ENCODE measurements at regions not wholly inside any gene's neighbourhood (a gene's known extent, or its start where the extent isn't known, plus 50 kb on each side); places are given as distances from the start of the nearest gene placed in this dataset.
"Not testable (repeated sequence)": the region's sequence is repeated elsewhere in the genome, so short reads cannot be mapped to it uniquely, and the experiment has no call there.

DNA sequence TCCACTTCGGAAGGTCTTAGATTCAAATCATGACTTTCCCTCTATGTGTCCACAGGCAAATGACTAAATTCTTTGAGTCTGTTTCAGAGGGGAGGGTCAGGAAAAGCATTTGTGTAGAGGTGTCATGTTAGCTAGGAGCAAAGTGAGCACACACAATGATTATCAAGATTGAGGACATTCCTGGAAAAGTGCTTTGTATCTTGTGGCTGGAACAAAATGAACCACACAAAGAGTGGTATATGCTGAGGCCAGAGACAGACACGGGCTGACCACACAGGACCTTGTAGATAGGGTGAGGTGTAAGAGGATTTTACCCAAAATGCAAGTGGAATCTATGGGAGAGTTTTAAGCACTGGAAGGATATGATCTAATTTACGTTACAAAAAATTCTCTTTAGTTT lies 245.3 kb upstream of the NMUR2 start:
- H3K36me3 Mint-ChIP-seq (ENCODE audit: low read depth, unreplicated experiment): no peaks in the 10 kb centered on the region
- no peak overlapping the region for H3K27ac Mint-ChIP-seq (ENCODE audit: unreplicated experiment)
- H3K4me3 Mint-ChIP-seq (ENCODE audit: unreplicated experiment): no peak overlapping the region
- TF ChIP-seq, protein P1, sequence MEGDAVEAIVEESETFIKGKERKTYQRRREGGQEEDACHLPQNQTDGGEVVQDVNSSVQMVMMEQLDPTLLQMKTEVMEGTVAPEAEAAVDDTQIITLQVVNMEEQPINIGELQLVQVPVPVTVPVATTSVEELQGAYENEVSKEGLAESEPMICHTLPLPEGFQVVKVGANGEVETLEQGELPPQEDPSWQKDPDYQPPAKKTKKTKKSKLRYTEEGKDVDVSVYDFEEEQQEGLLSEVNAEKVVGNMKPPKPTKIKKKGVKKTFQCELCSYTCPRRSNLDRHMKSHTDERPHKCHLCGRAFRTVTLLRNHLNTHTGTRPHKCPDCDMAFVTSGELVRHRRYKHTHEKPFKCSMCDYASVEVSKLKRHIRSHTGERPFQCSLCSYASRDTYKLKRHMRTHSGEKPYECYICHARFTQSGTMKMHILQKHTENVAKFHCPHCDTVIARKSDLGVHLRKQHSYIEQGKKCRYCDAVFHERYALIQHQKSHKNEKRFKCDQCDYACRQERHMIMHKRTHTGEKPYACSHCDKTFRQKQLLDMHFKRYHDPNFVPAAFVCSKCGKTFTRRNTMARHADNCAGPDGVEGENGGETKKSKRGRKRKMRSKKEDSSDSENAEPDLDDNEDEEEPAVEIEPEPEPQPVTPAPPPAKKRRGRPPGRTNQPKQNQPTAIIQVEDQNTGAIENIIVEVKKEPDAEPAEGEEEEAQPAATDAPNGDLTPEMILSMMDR (IDR thresholded peaks at IDR 0.05; ENCODE audit: unreplicated experiment): no peak
- H3K4me1 Mint-ChIP-seq (ENCODE audit: unreplicated experiment): no peaks in the 10 kb centered on the region
- H3K27me3 Mint-ChIP-seq (ENCODE audit: unreplicated experiment): no peaks in the 10 kb centered on the region
- no peaks in the 10 kb centered on the region for H3K9me3 Mint-ChIP-seq (ENCODE audit: unreplicated experiment)
- DNase-seq (ENCODE audit: low spot score): no peak

DNA sequence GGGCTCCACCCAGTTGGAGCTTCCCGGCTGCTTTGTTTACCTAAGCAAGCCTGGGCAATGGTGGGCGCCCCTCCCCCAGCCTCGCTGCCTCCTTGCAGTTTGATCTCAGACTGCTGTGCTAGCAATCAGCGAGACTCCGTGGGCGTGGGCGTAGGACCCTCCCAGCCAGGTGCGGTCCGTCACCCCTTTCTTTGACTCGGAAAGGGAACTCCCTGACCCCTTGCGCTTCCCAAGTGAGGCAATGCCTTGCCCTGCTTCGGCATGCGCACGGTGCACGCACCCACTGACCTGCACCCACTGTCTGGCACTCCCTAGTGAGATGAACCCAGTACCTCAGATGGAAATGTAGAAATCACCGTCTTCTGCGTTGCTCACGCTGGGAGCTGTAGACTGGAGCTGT lies 254.4 kb upstream of the NMUR2 start:
- not testable (repeated sequence) for H3K27ac Mint-ChIP-seq (ENCODE audit: unreplicated experiment); H3K27me3 Mint-ChIP-seq (ENCODE audit: unreplicated experiment); H3K4me3 Mint-ChIP-seq (ENCODE audit: unreplicated experiment)

DNA sequence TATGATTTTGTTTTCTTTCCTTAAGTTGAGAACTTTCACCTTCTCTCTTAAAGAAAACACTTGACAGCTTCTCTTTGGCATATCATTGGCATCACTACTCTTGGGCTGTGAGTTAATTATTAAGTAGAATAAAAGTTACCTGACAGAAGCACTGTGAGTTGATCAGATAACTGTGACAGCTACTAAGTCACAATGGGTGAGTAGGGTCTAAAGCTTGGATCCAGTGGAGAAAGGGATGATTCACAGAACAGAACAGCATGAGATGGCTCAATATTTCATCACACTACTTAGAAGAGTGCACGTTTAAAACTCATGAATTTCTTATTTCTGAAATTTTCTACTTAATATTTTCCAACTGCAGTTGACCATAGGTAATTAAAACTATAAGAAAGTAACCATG lies 268.5 kb upstream of the NMUR2 start:
- Mint-ChIP-seq H3K27ac (ENCODE audit: unreplicated experiment) (no peak overlapping the region), H3K9me3 (ENCODE audit: unreplicated experiment) (no peaks in the 10 kb centered on the region), H3K4me3 (ENCODE audit: unreplicated experiment) (no peak overlapping the region), H3K27me3 (ENCODE audit: unreplicated experiment) (no peaks in the 10 kb centered on the region), H3K36me3 (ENCODE audit: low read depth, unreplicated experiment) (no peaks in the 10 kb centered on the region), H3K4me1 (ENCODE audit: unreplicated experiment) (peaks cover 3% of the 10 kb centered on the region)
- DNase-seq (ENCODE audit: low spot score): no peak
- TF ChIP-seq, protein P1 (IDR thresholded peaks at IDR 0.05; ENCODE audit: unreplicated experiment): no peak

More for the DNA sequence above, 254.4 kb upstream of the NMUR2 start:
- not testable (repeated sequence) for H3K4me1 Mint-ChIP-seq (ENCODE audit: unreplicated experiment); H3K36me3 Mint-ChIP-seq (ENCODE audit: low read depth, unreplicated experiment); DNase-seq (ENCODE audit: low spot score); H3K9me3 Mint-ChIP-seq (ENCODE audit: unreplicated experiment)

DNA sequence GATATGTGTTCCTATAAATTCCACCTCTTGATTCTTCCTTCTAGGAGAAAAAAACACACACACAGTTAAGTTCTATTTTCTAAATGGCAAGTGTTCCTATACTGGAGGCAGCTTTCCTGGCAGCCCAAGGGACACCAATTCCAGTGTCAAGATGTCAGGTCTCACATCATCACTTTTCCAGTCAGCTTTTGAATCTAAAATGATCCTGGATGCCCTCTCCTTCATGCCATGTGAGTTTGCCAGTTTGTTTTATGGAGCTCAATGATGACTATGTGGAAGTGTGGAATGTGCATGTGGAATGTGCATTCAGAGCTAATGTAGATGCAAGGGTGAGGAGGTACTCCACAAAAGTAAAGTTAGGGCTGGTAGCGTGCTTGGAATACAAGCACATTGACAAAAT lies 269.3 kb upstream of the NMUR2 start:
- TF ChIP-seq, protein P1 (IDR thresholded peaks at IDR 0.05; ENCODE audit: unreplicated experiment): no peak
- Mint-ChIP-seq H3K36me3 (ENCODE audit: low read depth, unreplicated experiment) (no peaks in the 10 kb centered on the region), H3K27me3 (ENCODE audit: unreplicated experiment) (no peaks in the 10 kb centered on the region), H3K4me3 (ENCODE audit: unreplicated experiment) (no peak overlapping the region), H3K9me3 (ENCODE audit: unreplicated experiment) (no peaks in the 10 kb centered on the region), H3K4me1 (ENCODE audit: unreplicated experiment) (peaks cover 3% of the 10 kb centered on the region), H3K27ac (ENCODE audit: unreplicated experiment) (no peak overlapping the region)
- no peak for DNase-seq (ENCODE audit: low spot score)

DNA sequence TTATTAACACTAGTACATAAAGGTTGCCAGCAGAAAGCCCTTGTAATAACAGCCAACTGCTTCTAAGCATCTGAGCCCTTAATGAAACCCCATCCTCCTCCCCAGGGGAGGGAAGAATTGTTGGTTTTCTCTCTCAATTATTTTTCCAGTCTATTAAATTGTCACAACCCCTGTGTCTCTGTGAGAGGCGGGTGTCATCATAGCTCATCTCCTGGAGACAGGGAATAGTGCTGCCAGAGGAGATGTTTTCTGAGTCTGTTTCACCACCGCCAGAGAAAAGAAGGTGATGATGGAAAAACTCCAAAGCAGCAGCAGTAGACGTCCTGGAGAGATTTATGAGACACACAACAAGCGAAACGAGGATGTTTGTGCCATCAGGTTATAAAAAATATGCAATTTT lies 271.1 kb upstream of the NMUR2 start:
- no peak overlapping the region for H3K27ac Mint-ChIP-seq (ENCODE audit: unreplicated experiment)
- H3K4me1 Mint-ChIP-seq (ENCODE audit: unreplicated experiment): peaks cover 3% of the 10 kb centered on the region
- no peak for DNase-seq (ENCODE audit: low spot score)
- TF ChIP-seq, protein P1 (IDR thresholded peaks at IDR 0.05; ENCODE audit: unreplicated experiment): no peak
- no peaks in the 10 kb centered on the region for H3K36me3 Mint-ChIP-seq (ENCODE audit: low read depth, unreplicated experiment)
- no peaks in the 10 kb centered on the region for H3K9me3 Mint-ChIP-seq (ENCODE audit: unreplicated experiment)
- no peak overlapping the region for H3K4me3 Mint-ChIP-seq (ENCODE audit: unreplicated experiment)
- no peaks in the 10 kb centered on the region for H3K27me3 Mint-ChIP-seq (ENCODE audit: unreplicated experiment)

DNA sequence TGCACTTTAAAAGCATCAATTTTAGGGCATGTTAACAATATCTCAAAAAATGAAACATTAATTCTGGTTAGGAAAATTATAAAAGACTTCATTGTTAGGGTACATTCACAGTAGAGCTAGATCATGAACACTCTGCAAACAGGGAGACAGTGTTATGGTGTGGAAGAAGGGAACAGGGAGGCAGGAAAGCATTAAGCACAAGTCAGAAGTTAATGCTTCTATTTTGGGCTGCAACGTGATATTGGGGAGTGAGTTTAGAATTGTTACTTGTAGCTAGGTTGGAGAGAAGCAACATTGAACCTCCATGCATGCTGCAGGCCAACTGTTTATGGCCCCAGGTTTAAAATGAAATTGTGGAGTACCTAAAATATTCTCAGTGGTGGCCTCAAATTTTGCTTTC lies 278.1 kb upstream of the NMUR2 start:
- Mint-ChIP-seq H3K27me3 (ENCODE audit: unreplicated experiment) (no peaks in the 10 kb centered on the region), H3K9me3 (ENCODE audit: unreplicated experiment) (no peaks in the 10 kb centered on the region), H3K36me3 (ENCODE audit: low read depth, unreplicated experiment) (peaks cover 6% of the 10 kb centered on the region), H3K4me3 (ENCODE audit: unreplicated experiment) (no peak overlapping the region), H3K4me1 (ENCODE audit: unreplicated experiment) (no peaks in the 10 kb centered on the region), H3K27ac (ENCODE audit: unreplicated experiment) (no peak overlapping the region)
- TF ChIP-seq, protein P1 (IDR thresholded peaks at IDR 0.05; ENCODE audit: unreplicated experiment): no peak
- DNase-seq (ENCODE audit: low spot score): no peak
